Activated CD8-positive, alpha-beta memory T cell treated with anti-CD3 and anti-CD28 coated beads for 1 hour (primary cell): ENCODE measurements at regions not wholly inside any gene's neighbourhood (a gene's known extent, or its start where the extent isn't known, plus 50 kb on each side); places are given as distances from the start of the nearest gene placed in this dataset.

Source experiments
- DNase-seq, 2 donors: peaks; one replicate each; pipeline ENCODE4 v3.0.0-alpha.2; 2020; ENCODE audit warnings: low read depth in 1 of 2; ENCODE audit errors: extremely low read depth in 1 of 2

GRCh38 chr2:18208956-18209355 is 330.5 kb downstream of the KCNS3 start:
- DNase-seq, result no peak

- DNase-seq, result no peak
These were observed 322.3 kb downstream of the KCNS3 start for GRCh38 chr2:18200771-18201170.

GRCh38 chr2:18198677-18199076 is 320.2 kb downstream of the KCNS3 start:
- DNase-seq, result no peak

- DNase-seq, result no peak
These were observed 315.7 kb downstream of the KCNS3 start for GRCh38 chr2:18194161-18194560.

GRCh38 chr2:18186816-18187613 is 308.5 kb downstream of the KCNS3 start:
- no peak for DNase-seq

GRCh38 chr2:18182861-18183260 is 304.4 kb downstream of the KCNS3 start:
- no peak for DNase-seq

GRCh38 chr2:18180912-18181311 is 302.4 kb downstream of the KCNS3 start:
- DNase-seq, result no peak

GRCh38 chr2:18180031-18180610 is 301.7 kb downstream of the KCNS3 start:
- no peak for DNase-seq

- no peak for DNase-seq
These were observed 300.4 kb downstream of the KCNS3 start for GRCh38 chr2:18178736-18179349.

- no peak for DNase-seq
These were observed 298.3 kb downstream of the KCNS3 start for GRCh38 chr2:18176679-18177215.

GRCh38 chr2:18172607-18173006 is 294.1 kb downstream of the KCNS3 start:
- no peak for DNase-seq

GRCh38 chr2:18171191-18172139 is 293.0 kb downstream of the KCNS3 start:
- DNase-seq, result no peak

- no peak for DNase-seq
These were observed 292.2 kb downstream of the KCNS3 start for GRCh38 chr2:18170642-18171041.

- no peak for DNase-seq
These were observed 291.4 kb downstream of the KCNS3 start for GRCh38 chr2:18169893-18170175.

- DNase-seq, result no peak
These were observed 290.8 kb downstream of the KCNS3 start for GRCh38 chr2:18169121-18169892.

- no peak for DNase-seq
These were observed 289.4 kb downstream of the KCNS3 start for GRCh38 chr2:18167871-18168270.

- DNase-seq, result no peak
These were observed 283.2 kb downstream of the KCNS3 start for GRCh38 chr2:18161681-18162080.

GRCh38 chr2:18159896-18160295 is 281.4 kb downstream of the KCNS3 start:
- DNase-seq, result no peak

- DNase-seq, result no peak
These were observed 278.0 kb downstream of the KCNS3 start for GRCh38 chr2:18156421-18156820.

- no peak for DNase-seq
These were observed 277.5 kb downstream of the KCNS3 start for GRCh38 chr2:18156002-18156401.
